Cardiac septum (tissue), 1 donor: ENCODE measurements at regions not wholly inside any gene's neighbourhood (a gene's known extent, or its start where the extent isn't known, plus 50 kb on each side); places are given as distances from the start of the nearest gene placed in this dataset.

ENCODE experiments used
- DNase-seq: peaks from one replicate; pipeline ENCODE4 v3.0.0-alpha.2; 2020; ENCODE audit warnings: low spot score
- intact Hi-C: fragments of 100-400 bp; cut with DNase I; formaldehyde crosslinking; loops from one replicate; pipeline ENCODE4 v1.14.0; 2022
- donor health status: DM: no; HTN: no; CAD: no.

DNA sequence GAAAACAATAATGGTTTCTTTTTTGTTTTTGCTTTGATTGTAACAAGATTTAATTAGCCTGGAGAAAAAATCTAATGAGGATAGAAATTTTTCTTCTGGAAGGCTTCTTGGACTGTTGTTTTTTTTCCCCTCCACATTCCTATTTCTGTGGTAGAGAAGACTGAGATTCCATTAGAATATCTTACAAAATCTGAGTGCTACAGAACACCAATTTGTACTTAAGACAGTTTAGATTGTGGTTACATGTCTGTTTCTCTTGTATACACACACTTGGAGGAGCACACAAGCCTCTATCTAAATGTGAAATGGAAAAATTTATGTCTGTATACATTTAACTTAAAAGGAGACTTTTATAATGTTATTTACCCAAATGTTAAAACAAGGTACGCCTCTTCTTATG lies 176.9 kb upstream of the ARSJ start:
- intact Hi-C loops: no loop called here
- DNase-seq: no peak

DNA sequence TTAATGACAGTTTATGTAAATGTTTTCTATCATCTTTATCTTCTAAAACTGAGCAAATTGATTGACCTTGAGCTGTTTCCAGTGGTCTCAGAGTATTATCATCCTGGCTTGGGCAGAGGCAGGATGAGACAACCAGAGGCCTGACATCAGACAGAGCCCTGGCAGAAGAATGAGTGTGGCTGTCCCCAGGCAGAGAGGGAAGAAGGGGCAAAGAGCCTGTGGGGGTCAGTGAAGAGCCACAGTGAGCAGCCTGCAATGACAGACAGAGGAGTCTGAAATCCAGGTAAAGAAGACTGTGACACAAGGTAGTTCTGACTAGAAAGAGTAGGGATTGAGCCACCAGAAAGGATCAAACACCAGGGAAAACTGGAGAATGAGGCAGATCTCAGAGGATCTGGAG lies 182.4 kb upstream of the ARSJ start:
- no peak for DNase-seq
- intact Hi-C loops: no loop called here

DNA sequence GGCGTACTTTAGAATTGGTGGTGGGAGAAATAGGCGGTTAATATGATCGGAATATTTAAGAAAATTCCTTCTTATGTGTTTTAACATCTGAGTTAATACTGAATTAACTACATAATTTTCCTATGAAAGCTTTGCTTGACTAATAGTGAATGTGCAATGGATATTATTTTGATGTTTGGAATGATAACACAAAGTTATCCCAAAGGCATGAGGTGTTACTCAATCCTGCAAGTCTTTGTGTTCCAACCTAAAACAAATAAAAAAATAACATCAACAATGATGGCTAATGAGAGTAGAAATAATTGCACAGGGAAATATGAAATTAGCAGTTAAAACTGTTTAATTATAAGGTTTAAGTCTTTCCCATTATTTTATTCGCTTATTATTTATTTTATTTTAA lies 183.6 kb upstream of the ARSJ start:
- intact Hi-C loops: no loop called here
- no peak for DNase-seq

DNA sequence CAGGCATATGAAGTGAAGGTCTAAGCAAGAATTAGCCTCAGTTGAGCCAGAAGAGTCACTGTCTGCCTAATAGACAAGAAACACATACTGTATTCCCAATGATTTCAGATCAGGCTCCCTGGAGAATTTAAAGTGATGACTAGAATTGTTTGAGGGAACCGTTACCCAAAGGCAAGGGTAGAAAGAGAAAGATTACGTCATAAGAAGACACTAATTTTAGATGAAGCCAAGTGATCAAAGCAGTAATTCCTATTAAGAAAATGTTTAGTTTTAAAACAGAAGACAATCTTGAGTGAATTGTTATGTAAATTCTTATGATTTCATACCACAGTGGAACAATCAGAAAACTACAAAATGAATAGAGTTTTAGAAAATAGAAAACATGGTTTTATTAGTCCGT lies 194.5 kb upstream of the ARSJ start:
- no peak for DNase-seq
- intact Hi-C loops: no loop called here

DNA sequence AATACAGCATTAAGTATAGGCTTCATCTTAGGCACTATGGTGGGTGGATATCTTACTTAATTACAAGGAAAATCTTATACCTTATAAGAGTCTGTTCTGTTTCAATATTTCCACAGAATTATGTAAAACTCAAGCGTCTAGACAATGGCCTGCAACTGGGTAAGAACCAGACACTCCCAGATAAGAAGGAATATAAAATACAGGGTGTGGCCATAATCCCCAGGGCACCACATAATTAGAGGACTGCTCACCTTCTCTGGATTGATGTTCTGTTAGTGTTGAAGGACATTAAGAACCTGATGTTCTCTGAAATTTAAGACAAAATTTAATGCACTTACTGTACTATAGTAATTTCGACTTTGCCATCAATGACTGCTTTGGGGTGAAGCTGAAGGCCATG lies 198.2 kb upstream of the ARSJ start:
- intact Hi-C loops: no loop called here

DNA sequence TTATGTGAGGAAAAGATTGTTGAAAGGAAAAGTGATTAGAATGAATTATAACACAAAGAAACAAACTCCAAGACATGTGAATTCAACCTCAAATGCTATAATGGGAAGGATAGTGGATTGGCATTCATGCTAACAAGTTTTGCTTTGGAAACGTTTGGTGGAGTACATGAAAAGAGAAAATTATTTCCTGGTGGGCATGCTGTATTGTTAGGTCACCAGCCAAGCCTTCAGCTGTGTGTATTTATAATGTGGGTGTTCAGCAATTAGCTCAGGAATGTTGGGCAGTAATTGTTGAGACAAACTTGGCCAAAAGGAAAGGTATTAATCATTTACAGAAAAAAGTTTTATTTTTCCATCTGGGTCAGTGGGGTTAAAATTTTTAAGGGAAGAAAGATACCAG lies 198.9 kb upstream of the ARSJ start:
- DNase-seq: no peak
- intact Hi-C loops: no loop called here

More for the DNA sequence above, 198.2 kb upstream of the ARSJ start:
- no peak for DNase-seq

DNA sequence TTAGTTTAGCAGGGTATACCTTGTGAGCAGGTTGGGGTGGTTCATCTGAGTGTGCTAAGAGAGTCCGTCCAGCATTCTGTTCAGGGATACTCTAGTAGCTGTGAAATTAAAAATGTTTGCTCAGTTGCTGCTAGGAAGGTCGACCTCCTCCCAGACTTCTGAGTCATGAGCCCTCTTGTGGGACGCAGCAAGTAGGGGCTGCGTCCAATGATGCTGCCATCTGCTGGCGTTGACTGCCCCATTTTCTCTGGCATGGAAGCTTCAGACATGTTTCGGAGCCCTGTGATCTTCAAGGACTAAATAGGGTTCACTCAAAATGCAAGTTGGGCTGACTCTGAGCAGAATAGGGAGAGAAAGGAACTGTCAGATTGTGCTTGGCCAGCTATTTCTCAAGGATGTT lies 201.0 kb upstream of the ARSJ start:
- DNase-seq: no peak
- intact Hi-C loops: loop anchor here (10.0 kb wide), 1 partner anchor 226 kb away; no protein-coding TSS in a partner anchor

DNA sequence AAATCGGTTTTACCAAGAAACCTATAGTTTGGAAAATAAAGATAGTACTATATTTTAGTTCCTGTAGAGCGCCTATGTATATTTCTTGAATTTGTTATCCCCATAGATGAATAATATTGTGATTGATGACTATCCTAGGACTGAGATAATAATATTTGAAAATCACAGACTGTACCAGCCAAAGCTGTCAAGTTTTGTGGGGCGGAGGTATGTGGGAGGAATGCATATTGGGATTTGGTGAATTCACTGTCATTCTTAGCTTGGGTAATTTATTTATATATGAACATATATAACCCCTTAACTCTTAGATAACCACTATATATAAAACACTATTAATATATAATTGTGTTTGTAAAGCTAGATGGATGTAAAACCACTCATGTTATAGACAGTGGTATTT lies 205.5 kb upstream of the ARSJ start:
- DNase-seq: no peak
- intact Hi-C loops: loop anchor here (10.0 kb wide), 1 partner anchor 230 kb away; no protein-coding TSS in a partner anchor

DNA sequence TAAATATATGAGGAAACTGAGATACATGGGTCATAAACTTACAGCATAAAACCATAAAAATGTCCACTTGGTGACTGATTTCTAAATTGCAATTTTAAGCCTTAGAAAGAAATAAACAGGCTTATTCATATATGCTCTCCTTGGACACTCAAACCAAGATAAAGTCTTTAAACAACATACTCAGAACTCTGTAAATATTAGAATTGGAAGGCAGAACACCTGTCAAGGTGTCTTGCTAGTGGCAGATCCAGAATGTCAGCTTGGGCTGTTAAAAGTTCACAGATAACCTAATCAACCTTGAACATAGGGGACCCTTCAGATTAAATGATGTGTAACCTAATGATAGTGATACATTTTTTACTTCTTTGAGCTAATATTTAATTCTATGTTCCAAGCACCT lies 208.1 kb upstream of the ARSJ start:
- intact Hi-C loops: loop anchor here (10.0 kb wide), 1 partner anchor 233 kb away; no protein-coding TSS in a partner anchor
- DNase-seq: no peak

DNA sequence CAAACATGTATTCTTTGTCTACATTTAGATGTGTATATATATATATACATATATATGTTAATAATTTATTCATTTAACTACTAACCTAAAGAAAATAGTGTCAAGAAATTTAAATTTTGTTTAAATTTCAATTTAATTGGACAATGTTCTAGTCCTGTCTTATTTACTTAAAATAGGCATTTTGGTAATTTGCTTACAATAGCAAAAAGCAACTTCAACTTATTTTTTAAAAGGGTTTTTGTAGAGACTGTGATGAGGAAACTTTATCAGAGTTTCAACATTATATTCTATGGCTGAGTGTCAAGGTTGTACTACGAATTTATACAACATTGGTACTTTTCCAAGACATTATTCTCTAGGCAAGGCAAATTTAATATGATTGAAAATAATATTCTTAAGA lies 212.0 kb upstream of the ARSJ start:
- no peak for DNase-seq
- intact Hi-C loops: no loop called here

DNA sequence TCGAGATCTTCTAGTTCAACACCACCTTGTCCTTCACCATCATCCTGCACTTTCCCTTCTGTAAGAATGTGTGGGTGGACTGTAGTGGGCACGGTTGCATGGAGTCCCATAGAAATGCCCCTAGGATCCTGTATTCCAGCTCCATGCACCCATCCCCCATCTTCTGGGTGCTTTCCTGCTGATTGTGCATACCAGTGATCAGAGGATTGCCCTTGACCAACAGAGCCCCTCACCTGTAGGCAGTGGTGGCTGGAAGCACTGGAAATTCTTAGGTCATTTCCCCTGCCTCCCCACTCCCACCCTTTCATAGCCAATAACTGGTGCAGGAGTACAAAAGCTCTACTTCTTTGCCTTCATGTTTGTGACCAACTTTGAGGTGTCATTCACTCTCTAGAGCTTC lies 213.4 kb upstream of the ARSJ start:
- DNase-seq: no peak
- intact Hi-C loops: no loop called here

DNA sequence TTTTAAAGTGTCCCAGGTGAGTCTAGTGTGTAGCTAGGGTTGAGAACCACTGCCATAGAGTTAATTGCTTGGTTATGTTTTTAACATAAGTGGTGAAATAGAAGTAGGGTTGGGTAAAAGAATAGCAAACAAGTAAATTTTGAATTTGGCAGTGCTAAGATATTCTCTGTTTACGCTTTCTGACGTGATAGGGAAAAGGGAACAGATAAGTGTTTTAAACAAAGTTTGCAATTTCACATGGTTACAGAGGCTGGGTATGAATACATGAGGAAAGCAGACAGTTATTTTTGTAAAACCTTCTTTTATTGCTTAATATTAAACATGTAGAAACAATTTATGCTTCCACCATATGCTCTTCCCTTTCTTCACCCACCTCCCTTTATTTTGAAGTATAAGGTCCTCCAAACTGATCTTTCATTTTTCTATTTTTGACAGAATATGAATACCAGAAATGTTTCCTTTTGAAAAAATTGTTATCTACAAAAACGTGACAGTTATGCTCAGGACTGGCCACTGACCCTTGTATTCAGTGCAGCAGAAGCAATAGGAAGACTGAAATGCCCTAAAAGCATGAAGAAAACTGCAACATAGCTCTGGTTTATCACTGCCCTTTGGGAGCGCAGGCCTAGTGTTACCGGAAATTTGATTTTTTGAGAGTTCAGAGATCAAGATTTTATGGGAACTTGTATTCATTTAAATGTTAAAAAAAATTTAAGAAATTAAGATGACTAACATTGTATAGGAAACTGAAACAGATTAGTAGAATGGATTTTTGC lies 214.4 kb upstream of the ARSJ start:
- DNase-seq: no peak
- intact Hi-C loops: no loop called here

DNA sequence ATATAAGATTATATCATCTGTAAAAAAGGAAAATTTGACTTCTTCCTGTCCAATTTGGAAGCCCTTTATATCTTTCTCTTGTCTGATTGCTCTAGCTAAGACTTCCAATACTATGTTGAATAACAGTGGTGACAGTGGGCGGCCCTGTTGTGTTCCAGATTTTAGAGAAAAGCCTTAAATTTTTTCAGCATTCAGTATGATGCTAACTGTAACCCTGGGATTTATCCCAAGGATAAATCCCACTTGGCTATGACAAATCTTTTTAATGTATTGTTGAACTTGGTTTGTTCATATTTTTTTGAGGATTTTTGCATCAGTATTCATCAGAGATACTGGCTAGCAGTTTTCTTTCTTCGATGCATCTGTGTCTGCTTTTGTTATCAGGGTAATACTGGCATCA lies 217.2 kb upstream of the ARSJ start:
- intact Hi-C loops: no loop called here
- no peak for DNase-seq

DNA sequence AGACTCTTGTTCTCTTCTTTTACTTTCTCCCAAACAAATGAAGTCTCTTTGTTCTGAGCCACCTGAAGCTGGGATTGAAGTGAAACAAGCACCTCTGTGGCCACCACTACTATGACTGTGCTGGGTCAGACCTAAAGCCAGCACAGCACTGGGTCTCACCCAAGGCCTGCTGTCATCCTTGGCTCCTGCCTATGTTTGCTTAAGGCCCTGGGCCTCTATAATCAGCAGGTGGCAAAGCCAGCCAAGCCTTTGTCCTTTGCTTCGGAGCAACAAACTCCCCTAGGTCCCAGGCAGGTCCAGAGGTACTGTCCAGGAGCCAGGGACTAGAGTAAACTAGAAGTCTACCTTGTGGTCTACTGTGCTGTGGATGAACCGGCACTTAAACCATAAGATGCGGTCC lies 220.6 kb upstream of the ARSJ start:
- intact Hi-C loops: no loop called here
- DNase-seq: no peak

DNA sequence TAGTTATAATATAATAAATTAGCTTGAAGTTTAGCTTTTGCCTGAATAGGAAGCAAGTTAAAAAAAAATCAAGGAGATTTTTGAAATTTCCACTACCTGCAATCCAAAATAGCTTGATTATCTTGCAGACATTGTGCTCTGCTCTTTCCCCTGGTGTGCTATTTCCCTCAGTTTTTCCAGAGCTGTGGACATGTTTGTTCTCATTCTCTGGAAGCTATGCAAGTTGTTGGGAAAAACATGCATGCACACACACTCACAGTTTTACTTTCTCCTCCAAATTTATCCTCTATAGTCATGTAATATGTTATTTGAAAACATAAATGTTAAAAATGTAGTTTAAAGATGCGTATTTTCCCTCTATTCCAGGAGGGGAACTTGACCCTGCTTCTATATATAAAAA lies 225.8 kb upstream of the ARSJ start:
- intact Hi-C loops: no loop called here

DNA sequence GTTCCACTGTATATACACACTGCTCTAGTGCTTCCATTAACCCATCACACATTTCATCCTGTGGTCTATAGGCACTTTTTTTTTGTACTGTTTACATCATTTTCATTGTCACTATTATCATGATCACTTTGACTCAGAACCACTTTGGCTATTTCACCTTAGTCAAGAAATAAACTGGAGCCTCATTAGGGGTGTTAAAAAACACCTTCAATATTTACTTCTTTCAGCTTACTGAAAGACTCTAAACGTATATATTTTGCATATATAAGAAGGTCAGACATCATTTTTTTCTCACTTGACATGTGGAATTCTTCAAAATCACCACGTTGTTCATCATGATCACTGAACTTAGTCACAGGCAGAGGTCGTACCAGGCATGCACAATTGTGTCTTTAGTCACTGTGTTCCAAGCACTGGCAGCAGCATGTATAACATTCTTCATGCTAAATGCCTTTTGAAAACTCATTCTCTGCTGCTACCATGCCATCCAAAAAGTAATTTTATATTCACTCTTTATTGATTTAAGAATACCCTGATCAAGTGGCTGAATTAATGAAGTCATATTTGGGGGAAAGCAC lies 229.2 kb upstream of the ARSJ start:
- no peak for DNase-seq
- intact Hi-C loops: loop anchor here (2.0 kb wide), 1 partner anchor 170 kb away; no protein-coding TSS in a partner anchor

More for the DNA sequence above, 225.8 kb upstream of the ARSJ start:
- DNase-seq: no peak

DNA sequence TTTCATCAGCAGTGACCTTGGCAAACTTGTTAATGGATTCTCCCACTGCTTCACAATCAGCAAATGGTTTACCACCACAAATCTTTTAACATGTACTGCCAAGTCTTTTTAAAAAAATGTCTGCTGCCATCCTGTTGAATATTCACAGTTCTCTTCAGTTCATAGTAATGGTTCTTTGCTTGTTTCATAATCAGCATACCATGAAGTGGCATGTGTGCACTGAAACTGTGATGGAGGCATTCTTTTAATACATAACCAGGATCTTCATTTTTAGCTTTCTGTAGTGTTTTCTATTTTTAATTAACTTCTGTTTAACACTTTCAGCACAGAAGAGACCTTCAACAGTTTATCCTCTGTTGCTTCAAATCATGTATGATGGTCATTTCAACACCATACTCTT lies 230.1 kb upstream of the ARSJ start:
- no peak for DNase-seq
- intact Hi-C loops: loop anchor here (2.0 kb wide), 1 partner anchor 169 kb away; no protein-coding TSS in a partner anchor

DNA sequence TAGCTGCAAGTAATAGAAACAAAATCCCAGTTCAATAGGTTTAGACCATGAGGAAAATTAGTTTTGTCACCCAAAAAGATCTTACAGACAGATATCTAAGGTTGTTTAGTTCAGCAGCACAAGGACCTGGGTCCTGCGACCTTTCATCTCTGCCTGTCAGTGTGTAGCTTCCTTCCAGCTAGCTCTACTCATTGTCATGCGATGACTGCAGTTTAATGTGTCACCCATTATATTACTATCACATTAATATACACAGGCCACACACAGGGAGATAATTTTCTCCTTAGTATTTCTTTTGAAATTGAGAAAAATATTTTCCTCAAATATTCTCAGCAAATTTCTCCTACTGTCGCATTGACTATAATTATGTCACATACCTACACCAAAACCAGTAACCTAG lies 232.1 kb upstream of the ARSJ start:
- intact Hi-C loops: no loop called here
- DNase-seq: no peak

DNA sequence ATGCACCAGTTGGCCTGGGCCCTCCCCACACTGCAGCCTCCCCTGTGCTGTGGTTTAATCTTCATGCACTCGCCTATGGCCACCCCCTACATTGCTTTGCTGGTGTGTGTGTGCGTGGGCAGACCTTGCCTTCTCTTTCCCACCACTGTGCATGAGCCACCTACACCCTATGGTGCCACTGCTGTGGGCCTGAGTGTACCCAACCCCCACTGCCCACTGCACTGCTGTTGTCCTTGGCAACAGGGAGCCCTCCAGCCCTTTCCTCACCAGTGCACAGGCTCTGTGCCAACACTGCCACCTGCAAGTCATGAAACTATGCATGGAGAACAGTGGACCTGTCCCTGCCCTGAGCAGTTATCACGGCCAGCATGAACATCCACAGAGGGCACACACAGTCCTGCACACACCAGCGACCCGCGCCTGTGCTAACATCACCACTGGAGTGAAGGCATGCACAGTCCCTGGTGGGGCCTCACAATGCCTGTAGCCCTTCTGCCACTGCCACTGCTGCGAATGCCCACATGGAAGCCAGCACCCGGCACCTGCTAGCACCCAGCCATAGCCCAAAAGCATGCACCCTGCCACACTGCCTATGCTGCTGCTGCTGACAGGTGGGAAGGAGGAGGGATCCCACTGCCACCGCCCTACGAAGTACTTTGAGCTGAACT lies 237.8 kb upstream of the ARSJ start:
- no peak for DNase-seq
- intact Hi-C loops: no loop called here

DNA sequence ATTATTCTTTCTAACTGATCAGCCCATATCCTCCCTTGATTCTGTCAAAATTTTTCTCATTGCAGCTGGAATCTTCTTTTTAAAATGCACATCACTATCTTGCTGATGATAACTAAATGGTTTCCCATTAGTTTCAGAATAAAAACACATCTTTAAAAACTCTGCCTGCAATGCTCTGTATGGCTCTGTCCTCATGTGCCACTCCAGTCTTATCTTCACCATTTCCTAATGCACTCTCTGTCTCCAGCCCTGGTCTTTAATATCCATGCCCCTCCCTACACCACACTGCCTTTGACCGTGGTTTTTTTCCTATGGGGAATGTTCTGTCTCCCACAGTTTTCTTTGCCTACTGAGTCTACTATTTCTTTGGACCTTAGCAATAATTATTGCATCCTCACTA lies 244.1 kb upstream of the ARSJ start:
- no peak for DNase-seq
- intact Hi-C loops: no loop called here

DNA sequence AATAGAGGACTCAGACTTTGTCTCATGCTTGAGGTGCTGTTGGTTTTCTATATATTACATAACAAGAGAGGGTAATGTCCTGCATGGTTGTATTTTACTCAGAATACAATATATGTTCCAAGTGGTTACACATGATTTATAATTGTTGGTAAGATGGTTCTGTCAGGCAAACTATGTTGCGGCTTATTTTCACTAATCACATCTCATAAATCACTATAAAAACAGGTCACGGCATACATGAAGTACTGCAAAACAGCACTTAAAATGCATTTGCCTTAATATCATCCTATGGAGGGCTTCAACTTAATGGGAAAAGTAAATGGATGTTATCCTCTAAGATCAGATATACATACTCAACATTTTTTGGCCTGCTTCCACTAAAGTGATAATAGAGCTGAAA lies 246.0 kb upstream of the ARSJ start:
- DNase-seq: no peak
- intact Hi-C loops: no loop called here
